ENCODE measurements at regions not wholly inside any gene's neighbourhood (a gene's known extent, or its start where the extent isn't known, plus 50 kb on each side); places are given as distances from the start of the nearest gene placed in this dataset.
"Not testable (repeated sequence)": the region's sequence is repeated elsewhere in the genome, so short reads cannot be mapped to it uniquely, and the experiment has no call there.

DNA sequence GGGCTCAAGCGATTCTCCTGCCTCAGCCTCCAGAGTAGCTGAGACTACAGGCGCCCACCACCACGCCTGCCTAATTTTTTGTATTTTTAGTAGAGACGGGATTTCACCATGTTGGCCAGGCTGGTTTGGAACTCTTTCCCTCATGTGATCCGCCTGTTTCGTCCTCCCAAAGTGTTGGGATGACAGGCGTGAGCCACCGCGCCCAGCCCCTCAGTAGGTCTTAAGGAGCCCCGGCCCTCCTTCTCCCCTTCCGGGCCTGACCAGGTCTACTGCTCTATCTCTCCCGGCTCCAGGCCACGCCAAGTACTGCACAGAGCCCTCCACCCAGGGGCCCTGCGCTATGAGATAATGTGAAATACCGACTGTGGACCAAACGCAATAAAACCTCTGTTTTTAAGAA lies 785.5 kb downstream of the FOXD4L5 start:
- DNase-seq = not testable (repeated sequence)

DNA sequence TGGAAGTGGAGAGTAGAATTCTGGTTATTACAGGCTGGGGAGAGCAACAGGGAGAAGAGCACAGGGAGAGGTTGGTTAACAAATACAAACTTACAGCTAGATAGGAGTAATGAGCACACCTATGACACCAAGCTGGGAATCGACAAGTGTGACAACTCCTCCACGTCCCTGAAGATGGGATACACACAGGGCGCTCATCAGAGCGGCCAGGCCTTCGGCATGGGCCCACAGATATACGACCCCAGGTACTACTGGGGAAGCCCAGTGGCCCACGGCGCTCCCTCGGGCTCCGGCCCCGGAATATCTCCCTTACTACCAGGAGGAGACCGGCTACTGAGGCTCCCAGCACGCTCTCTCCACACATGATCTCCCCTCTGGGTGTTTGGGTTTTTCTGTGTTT lies 786.6 kb downstream of the FOXD4L5 start:
- not testable (repeated sequence) for DNase-seq

DNA sequence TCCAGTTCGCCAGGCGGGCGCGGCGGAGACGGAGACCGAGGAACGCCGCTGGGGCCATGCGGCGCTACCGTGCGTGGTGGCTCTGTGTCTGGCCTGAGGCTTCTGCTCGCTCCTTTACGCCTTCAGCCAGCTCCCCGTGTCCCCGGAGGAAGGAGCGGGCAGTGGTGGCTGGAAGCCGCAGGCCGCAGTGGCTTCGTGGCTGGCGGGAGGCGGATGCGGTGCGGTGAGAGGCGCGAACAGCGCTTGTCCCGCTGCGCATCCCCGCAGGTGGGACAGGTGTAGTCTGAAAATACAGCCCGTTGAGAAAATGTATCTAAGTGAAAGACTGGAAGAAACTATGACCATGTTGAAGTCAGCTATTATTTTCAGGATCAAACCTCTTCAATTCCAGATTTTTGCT lies 796.5 kb downstream of the FOXD4L5 start:
- DNase-seq = peak; percentile 3

DNA sequence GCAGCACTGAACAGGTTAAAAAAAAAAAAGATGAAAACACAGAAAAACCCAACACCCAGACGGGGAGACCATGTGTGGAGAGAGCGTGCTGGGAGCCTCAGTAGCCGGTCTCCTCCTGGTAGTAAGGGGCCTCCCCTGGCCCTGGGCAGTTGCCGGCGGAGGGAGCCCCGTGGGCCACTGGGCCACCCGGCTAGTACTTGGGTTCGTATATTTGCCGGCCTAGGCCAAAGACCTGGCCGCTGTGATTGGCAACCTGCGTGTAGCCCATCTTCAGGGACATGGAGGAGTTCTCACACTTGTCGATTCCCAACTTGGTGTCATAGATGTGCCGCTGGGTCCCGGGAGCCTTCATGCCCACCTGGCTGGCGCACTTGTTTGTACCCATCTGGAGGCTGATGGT lies 798.9 kb downstream of the FOXD4L5 start:
- DNase-seq = not testable (repeated sequence)

DNA sequence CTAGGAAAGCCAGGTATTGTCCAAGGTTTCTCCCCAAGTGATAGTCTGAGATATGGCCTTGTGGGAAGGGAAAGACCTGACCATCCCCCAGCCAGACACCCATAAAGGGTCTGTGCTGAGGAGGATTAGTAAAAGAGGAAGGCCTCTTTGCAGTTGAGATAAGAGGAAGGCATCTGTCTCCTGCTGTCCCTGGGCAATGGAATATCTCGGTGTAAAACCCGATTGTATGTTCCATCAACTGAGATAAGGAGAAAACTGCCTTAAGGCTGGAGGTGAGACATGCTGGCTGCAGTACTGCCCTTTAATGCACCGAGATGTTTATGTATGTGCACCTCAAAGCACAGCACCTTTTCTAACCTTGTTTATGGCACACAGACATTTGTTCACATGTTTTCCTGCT lies 805.9 kb downstream of the FOXD4L5 start:
- DNase-seq = peak; percentile 77

DNA sequence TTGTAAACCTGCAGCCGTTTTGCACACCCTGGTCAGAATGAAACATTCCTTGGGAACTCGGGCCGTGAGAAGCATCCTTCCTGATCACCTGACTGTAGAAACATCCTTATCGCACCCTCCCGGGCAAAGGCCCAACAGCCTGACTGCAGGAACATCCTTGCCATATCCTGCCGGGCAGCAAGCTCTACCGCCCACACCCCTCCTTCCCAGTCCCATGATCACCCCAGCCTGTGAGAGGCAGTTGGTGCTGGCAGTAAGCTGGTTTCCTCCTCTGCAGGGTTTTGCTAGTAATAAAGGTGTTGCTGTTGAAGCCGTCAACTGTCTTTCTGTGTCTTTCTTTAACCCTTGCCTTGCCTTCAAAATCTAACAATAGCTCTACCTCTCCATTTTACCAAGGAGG lies 816.1 kb downstream of the FOXD4L5 start:
- DNase-seq = not testable (repeated sequence)

DNA sequence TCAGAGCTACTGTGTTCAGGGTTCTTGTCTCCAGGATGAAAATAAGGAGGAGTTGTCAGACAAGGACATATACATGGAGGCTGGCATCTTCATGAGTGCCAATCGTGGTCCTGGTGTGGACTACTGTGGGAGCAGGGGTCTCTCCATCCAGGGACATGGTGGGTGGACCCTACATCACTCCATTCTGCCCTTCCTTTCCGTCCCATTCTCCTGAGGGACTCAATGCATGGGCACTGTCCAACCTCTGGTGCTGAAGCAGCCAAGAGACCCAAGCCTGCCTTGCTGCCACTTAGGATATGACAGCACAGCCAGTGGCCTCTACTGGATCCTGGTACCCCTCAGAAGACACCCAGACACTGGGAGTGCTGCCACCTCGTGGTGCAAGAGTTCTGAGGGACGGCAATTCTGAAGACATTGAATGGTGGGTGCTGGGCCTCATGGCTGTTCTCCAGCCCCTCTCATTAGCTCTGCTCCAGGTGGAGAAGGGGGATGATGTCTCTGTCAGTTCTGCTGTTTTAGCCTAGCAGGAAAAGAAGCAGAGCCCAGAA lies 818.9 kb downstream of the FOXD4L5 start:
- DNase-seq = peak; percentile 9

DNA sequence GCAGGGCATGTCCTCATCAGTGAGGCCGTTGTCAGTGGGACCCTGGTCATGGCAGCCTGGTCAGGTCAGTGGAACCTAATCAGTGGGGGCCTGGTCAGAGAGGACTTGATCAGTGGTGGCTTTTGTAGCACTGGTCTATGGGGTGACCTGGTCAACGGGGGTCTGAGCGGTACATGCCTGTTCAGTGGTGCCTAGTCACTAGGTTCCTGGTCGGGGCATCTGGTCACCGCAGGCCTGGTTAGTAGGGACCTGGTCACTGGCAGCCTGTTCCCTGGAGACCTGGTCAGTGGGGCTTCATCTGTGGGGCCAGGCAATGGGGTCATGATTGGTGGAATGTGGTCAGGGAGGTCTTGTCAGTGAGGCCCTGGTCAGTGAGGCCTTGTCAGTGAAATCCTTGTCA lies 823.1 kb downstream of the FOXD4L5 start:
- not testable (repeated sequence) for DNase-seq

DNA sequence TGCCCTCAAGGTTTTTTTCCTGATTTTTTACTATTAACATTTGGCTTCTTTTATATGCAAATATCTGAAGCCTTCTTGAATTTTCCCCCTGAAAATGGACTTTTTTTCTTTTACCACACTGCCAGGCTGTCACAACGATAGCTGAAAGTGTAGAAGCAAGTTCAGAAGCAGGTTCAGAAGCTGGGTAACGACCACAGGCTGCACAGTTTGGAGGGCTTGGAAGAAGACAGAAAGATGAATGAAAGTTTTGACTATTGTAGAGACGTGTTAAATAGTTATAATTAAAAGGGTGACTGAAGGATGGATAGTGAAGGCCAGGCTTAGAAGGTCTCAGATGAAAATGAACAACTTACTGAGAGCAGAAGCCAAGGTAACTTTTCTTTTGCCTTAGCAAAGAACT lies 826.4 kb downstream of the FOXD4L5 start:
- DNase-seq = not testable (repeated sequence)

DNA sequence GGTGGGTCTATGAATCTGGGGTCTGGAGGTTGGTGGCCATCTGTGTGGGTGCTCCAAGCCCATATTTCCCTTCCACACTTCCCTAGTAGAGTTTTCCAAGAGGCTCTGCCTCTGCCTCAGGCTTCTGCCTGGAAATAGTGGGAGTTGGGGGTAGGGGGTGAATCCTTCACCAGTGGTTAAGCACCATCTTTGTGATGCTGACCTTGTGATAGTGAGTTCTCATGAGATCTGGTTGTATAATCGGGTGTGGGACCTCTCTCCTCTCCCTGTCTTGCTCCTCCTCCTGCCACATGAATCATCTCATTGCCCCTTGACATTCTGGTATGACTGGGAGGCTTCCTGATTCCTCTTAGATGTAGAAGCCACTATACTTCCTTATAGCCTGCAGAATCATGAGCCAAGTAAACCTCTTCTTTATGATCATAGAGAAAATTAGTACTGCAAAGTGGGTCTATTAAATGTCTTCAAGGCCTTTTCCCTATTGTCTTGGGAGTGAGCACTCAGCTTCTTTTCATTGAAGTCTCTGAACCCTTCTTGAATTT lies 829.8 kb downstream of the FOXD4L5 start:
- DNase-seq = not testable (repeated sequence)

DNA sequence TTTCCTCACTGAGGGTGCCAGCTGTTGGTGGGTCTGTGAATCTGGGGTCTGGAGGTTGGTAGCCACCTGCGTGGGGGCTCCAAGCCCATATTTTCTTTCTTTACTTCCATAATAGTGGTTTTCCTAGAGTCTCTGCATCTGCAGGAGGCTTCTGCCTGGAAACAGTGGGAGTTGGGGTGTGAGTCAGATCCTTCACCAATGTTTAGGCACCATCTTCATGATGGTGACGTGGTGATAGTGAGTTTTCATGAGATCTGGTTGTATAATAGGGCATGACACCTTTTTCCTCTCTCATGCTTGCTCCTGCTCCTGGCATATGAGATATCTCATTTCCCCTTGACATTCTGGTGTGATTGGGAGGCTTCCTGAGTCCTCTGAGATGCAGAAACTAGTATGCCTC lies 832.9 kb downstream of the FOXD4L5 start:
- DNase-seq = not testable (repeated sequence)

DNA sequence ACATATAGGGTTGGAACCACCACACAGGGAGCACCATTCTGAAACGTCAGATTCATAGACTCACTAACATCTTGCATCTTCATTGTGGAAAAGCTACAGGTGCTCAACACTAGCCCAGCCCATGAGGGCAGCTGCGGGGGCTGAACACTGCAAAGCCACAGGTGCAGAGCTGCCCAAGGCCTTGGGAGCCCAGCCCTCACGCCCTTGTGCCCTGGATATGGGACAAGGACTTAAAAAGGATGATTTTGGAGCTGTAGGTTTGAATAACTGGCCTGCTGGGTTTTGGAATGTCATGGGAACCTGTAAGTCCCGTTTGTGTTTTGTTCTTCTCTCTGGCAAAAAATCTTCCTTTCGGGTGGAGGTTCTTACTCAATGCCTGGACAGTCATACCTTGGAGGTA lies 834.4 kb downstream of the FOXD4L5 start:
- DNase-seq = not testable (repeated sequence)

DNA sequence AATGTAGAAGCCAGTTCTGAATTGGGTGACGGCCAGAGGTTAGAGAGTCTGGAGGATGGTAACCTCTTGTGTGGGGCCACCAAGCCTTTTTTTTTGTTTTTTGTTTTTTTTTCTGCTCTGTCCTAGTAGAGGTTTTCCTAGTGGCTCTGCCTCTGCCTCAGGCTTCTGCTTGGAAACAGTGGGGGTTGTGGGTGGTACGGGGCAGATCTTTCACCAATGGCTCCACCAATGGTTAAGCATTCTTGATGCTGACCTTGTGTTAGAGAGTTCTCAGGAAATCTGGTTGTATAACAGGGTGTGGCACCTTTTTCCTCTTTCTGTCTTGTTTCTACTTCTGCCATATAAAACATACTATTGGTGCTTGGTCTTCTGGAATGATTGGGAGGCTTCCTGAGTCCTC lies 836.0 kb downstream of the FOXD4L5 start:
- not testable (repeated sequence) for DNase-seq

DNA sequence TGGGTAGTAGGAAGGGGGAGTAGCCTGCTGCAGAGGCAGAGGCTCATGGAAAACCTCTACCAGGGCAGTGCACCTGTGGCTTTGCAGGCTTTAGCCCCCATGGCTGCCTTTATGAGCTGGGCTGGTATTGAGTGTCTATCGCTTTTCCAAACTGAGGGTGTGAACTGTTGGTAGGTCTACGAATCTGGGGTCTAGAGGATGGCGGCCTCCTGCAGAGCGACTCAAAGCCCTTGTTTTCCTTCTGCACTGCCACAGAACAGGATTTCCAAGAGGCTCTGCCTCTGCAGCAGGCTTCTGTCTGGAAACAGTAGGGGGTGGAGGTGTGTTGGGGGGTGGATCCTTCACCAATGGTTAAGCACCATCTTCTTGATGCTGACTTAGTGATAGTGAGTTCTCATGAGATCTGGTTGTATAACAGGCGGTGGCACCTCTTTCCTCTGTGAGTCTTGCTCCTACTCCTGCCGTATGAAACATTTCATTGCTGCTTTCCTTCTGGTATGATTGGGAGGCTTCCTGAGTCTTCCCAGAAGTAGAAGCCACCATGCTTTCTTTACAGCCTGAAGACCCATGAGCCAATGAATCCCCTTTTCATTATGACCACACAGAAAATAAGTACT lies 840.0 kb downstream of the FOXD4L5 start:
- not testable (repeated sequence) for DNase-seq

DNA sequence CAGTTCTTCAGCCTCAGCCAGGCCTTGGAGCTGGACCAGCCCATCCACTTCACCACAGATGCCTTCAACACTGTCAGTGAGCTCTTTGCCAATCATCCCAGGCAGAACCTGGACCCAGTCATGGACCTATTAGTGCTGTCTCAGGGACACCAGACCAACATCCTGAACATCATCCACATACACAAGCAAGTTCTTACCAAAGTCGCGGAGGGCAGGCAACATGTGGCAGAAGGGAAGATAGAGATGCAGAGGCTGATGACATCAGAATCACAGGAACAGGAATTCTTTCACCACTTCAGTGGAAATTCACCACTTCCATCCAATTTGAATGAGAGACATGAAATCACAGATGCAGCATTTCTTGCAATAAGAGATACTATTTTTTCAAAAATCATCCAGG lies 845.3 kb downstream of the FOXD4L5 start:
- not testable (repeated sequence) for DNase-seq
